Kidney (tissue), 13 donors: ENCODE measurements at regions not wholly inside any gene's neighbourhood (a gene's known extent, or its start where the extent isn't known, plus 50 kb on each side); places are given as distances from the start of the nearest gene placed in this dataset.
"Not testable (repeated sequence)": the region's sequence is repeated elsewhere in the genome, so short reads cannot be mapped to it uniquely, and the experiment has no call there.

Experiments
- DNase-seq, 5 donors: peaks; one replicate each; pipeline ENCODE4 v3.0.0-alpha.2; 2013 to 2020
- FAIRE-seq: peaks from 2 replicates; lab custom pipeline; 2012; peaks lifted over from hg19 to GRCh38; lab: Jason Lieb, UNC
- H3K27ac ChIP-seq, 2 donors: one replicate each; pipeline ENCODE4 v1.7.0; 2013; ENCODE audit warnings: low read depth in 2 of 2, low read length in 2 of 2, inconsistent platforms in 1 of 2
- H3K27me3 ChIP-seq: one replicate; pipeline ENCODE4 v1.7.1; 2013; ENCODE audit warnings: low read length, inconsistent platforms; ENCODE audit not compliant: control insufficient read depth, insufficient read depth
- H3K36me3 ChIP-seq, 3 donors: one replicate each; pipeline versions ENCODE4 v1.7.0 to v1.7.1; 2013; ENCODE audit warnings: low read length in 3 of 3, control low read depth in 1 of 3, inconsistent platforms in 1 of 3; ENCODE audit not compliant: insufficient read depth in 3 of 3, control insufficient read depth in 2 of 3
- H3K4me1 ChIP-seq, 3 donors: one replicate each; pipeline versions ENCODE4 v1.7.0 to v1.7.1; 2013; ENCODE audit warnings: low read length in 3 of 3, inconsistent platforms in 1 of 3, low read depth in 1 of 3; ENCODE audit not compliant: control insufficient read depth in 2 of 3, insufficient read depth in 2 of 3
- H3K4me3 ChIP-seq, 3 donors: one replicate each; pipeline versions ENCODE4 v1.7.0 to v1.8.1; 2013; ENCODE audit warnings: low read length in 3 of 3, control low read depth in 1 of 3, inconsistent platforms in 1 of 3
- H3K9ac ChIP-seq, 3 donors: one replicate each; pipeline versions ENCODE4 v1.7.0 to v1.7.1; 2013; ENCODE audit warnings: low read length in 3 of 3, control low read depth in 1 of 3, inconsistent platforms in 1 of 3
- H3K9me3 ChIP-seq, 3 donors: one replicate each; pipeline versions ENCODE4 v1.7.0 to v1.7.1; 2013; ENCODE audit warnings: low read length in 3 of 3, control low read depth in 1 of 3, inconsistent platforms in 1 of 3; ENCODE audit not compliant: control insufficient read depth in 2 of 3, insufficient read depth in 1 of 3
- CTCF ChIP-seq: IDR thresholded peaks from 3 replicates; pipeline ENCODE4 v1.5.1; 2012; ENCODE audit warnings: mild to moderate bottlenecking, moderate library complexity, borderline replicate concordance; ENCODE audit not compliant: insufficient read depth; ENCODE audit errors: extremely low read depth
- intact Hi-C: fragments of 100-400 bp; cut with DNase I; formaldehyde crosslinking; loops from one replicate; pipeline ENCODE4 v1.11.1; 2022
- donor health status: control.
- donor health status: control.
- donor health status: control.
- donor health status: control.
- donor health status: control.
- donor health status: DM: yes; HTN: yes; CAD: no.
- donor health status: Normal renal cell carcinoma (clear cell type).

- H3K4me1 ChIP-seq, result no peaks in the 10 kb centered on the region
- DNase-seq (no peak), FAIRE-seq (no peak)
- H3K9me3 ChIP-seq, result no peaks in the 10 kb centered on the region
- no peak overlapping the region for H3K27ac ChIP-seq
- no peak for TF ChIP-seq CTCF
- no peaks in the 10 kb centered on the region for H3K36me3 ChIP-seq
- H3K4me3 ChIP-seq, result no peak overlapping the region
- no peak overlapping the region for H3K9ac ChIP-seq
- H3K27me3 ChIP-seq, result no peaks in the 10 kb centered on the region
- intact Hi-C loops, result no loop called here
Observed at GRCh38 chr2:16199882-16200553, 259.7 kb downstream of the MYCN start.

- intact Hi-C loops, H3K27ac ChIP-seq, H3K27me3 ChIP-seq, H3K9ac ChIP-seq, FAIRE-seq, H3K4me1 ChIP-seq, H3K4me3 ChIP-seq, H3K36me3 ChIP-seq, H3K9me3 ChIP-seq, DNase-seq: not testable (repeated sequence)
Observed at GRCh38 chr2:16199241-16199640, 258.9 kb downstream of the MYCN start.

GRCh38 chr2:16198166-16198912 is 258.0 kb downstream of the MYCN start:
- H3K36me3 ChIP-seq, result no peaks in the 10 kb centered on the region
- H3K4me1 ChIP-seq, result no peaks in the 10 kb centered on the region
- no peak overlapping the region for H3K9ac ChIP-seq
- no peaks in the 10 kb centered on the region for H3K27me3 ChIP-seq
- DNase-seq, result no peak
- no peak for FAIRE-seq
- no peak for TF ChIP-seq CTCF
- intact Hi-C loops, result no loop called here
- no peak overlapping the region for H3K4me3 ChIP-seq
- H3K27ac ChIP-seq, result no peak overlapping the region
- H3K9me3 ChIP-seq, result no peaks in the 10 kb centered on the region

GRCh38 chr2:16197504-16198147 is 257.3 kb downstream of the MYCN start:
- H3K27ac ChIP-seq, result no peak overlapping the region

More at GRCh38 chr2:16197504-16198147, 257.3 kb downstream of the MYCN start:
- TF ChIP-seq CTCF, result no peak
- H3K36me3 ChIP-seq, result no peaks in the 10 kb centered on the region
- intact Hi-C loops, result no loop called here
- H3K4me1 ChIP-seq, result no peaks in the 10 kb centered on the region
- no peaks in the 10 kb centered on the region for H3K27me3 ChIP-seq
- H3K4me3 ChIP-seq, result no peak overlapping the region
- H3K9me3 ChIP-seq, result no peaks in the 10 kb centered on the region
- FAIRE-seq (no peak), DNase-seq (peak in 1 of 5 donors; percentile 3)
- H3K9ac ChIP-seq, result no peak overlapping the region
